HG03196 (cell line): ENCODE measurements at regions not wholly inside any gene's neighbourhood (a gene's known extent, or its start where the extent isn't known, plus 50 kb on each side); places are given as distances from the start of the nearest gene placed in this dataset.
"Not testable (repeated sequence)": the region's sequence is repeated elsewhere in the genome, so short reads cannot be mapped to it uniquely, and the experiment has no call there.

Experiments used
- ATAC-seq: cut with Tn5 transposase; IDR thresholded peaks from one replicate; pipeline ENCODE4 v1.9.1; 2021; ENCODE audit not compliant: unreplicated experiment

DNA sequence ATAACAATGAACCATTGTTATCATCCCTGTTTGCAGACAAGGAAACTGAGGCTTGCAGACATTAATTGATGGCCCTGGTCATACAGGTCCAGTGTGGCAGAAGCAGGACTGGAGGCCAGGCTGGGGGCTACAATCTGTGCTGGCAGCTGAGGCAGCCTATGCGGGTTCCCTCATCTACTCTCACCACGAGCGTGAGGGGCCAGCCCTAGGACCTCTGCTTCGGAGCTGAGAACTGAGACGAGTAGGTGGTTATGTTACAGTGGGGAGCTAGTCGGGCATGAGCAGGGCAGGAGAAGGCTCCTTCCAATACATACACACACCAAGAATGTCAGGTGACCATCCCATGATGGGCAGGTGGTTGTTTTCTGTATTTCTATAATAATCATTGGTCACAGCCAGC is 82.2 kb upstream of the ASB18 start:
- no peak for ATAC-seq

DNA sequence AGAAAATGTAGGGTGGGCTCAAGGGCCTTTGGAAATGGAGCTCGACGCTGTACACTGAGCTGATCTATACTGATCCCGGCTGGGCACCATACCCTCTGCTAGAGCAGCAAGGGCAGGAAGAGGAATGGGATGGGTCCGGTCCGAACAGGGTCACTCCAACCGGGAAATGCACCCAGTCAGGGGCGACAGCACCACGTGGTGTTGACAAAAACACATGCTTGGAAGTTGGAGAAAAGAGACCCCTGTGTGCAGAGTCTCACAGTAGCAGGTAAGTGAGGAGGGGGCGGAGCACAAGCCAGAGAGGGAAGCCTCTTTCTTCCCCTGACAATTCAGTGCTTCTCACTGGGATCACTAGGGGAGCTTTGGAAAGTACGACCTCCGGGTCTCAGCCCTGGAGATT is 84.1 kb upstream of the ASB18 start:
- no peak for ATAC-seq

- ATAC-seq: no peak
These were observed 84.8 kb upstream of the ASB18 start for GRCh38 chr2:236348976-236349375.

DNA sequence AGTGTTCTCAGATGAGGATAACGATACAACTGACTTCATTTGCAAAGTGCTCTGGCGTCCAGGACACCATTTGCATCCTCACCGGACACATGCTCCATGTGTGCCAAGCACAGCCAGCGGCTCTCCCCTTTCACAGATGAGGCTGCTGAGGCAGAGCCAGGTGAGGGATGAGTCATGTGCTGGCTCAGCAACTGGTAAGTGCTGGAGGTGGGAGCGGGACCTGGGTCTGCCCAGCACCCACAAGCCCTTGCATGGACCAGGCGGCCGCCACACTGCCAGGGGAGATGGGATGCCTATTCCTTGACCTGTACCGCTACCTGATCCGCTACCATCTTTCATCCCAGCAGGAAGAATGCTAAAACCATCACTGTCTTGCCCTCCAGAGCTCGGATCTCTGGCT is 86.2 kb upstream of the ASB18 start:
- no peak for ATAC-seq

GRCh38 chr2:236351966-236352525 is 87.8 kb upstream of the ASB18 start:
- no peak for ATAC-seq

- no peak for ATAC-seq
These were observed 88.8 kb upstream of the ASB18 start for GRCh38 chr2:236352761-236353593.

DNA sequence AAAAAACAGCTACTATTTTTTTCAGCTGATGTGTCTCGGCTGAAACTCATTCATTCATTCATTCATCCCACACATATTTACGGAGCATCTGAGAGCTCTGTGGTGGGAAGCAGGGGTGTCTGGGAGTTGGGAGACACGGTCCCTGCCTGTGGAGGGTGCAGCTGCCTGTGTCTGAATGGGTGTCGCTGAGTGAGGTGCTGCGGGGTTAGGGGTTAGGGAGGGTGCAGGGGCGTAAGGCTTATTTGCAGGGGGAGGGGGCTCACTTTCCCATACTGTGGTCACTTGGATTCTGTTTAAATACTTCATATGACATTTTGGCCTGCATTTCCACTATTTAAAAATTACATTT is 89.4 kb upstream of the ASB18 start:
- ATAC-seq: no peak

- ATAC-seq: no peak
These were observed 90.1 kb upstream of the ASB18 start for GRCh38 chr2:236354056-236354940.

- no peak for ATAC-seq
These were observed 90.9 kb upstream of the ASB18 start for GRCh38 chr2:236354973-236355595.

DNA sequence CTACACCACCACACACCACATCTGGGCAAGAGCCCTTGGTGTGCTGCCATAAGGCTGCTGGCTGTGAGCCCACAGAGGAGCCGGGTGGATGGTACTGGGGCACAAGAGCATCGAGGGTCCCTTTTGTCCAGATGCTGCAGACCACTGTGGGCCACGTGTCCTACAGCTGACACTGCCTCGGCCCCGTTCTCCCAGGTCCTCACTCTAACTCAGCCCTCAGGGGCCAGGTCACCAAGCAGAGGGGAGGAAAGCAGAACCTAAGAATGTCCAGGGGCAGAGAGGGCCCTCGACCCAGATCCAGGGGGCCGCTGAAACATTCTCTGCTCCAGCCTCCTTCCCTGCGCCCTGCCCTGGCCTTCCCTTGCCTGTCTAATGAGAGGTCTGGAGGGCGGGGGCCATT is 91.7 kb upstream of the ASB18 start:
- ATAC-seq: no peak

DNA sequence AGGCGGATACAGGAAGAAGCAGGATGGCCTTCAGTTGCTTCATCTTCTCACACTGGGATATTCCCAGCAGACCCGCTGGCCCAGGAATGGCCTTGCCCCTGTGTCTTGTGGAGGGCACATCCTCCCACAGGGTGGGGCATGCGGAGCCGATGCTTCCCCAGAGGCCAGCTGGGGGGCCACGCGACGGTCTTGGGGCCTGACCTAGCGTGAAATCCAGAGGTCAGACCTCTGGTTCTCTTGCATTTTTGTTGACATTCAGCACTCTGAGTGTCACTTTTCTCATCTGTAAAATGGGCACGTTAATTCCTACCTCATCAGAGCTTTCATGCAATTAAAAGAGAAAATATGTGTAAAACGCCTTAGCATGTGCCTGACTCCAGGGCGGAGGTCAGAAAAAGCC is 92.1 kb upstream of the ASB18 start:
- not testable (repeated sequence) for ATAC-seq

DNA sequence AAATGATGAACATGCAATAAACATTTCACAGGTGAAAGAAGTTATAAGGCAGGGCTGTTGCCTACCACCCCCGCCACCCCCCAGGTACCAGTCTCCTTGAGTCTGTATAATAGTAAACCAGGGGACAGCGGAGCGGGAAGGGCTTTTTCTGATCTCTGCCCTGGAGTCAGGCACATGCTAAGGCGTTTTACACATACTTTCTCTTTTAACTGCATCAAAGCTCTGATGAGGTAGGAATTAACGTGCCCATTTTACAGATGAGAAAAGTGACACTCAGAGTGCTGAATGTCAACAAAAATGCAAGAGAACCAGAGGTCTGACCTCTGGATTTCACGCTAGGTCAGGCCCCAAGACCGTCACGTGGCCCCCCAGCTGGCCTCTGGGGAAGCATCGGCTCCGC is 94.3 kb upstream of the ASB18 start:
- ATAC-seq: not testable (repeated sequence)

DNA sequence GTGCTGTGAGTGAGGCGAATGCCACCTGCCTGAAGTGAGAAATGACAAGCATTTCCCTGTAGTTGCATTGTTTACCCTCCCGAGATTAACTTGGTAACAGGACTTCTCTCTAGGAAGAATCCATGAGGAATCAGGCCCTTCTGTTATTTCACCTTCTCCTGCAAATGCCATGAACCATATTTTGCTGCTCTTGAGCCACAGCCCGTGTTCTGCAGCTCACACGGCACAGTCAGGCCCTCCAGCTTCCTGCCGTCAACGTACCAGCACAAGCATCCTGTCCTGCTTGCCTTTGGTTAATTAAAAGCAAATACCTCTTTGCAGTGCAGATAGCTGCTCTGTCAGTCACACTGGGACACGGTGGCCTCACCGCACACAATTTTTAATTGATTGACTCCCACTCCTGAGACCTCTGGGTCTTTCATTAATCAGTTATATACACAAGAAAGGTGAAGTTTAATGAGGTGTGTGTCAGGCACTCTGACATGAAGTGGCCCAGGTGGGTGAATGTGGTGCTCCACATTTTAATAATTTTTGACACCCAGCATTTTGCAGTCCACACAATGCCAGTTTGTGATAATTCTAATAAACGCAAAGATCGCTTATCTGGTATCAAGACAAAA is 95.3 kb upstream of the ASB18 start:
- no peak for ATAC-seq

- ATAC-seq: no peak
These were observed 96.3 kb upstream of the ASB18 start for GRCh38 chr2:236360496-236360895.

GRCh38 chr2:236363711-236364277 is 99.6 kb upstream of the ASB18 start:
- no peak for ATAC-seq

- no peak for ATAC-seq
These were observed 101.2 kb upstream of the ASB18 start for GRCh38 chr2:236365258-236366048.

- no peak for ATAC-seq
These were observed 101.8 kb upstream of the ASB18 start for GRCh38 chr2:236366049-236366387.

GRCh38 chr2:236366397-236366796 is 102.2 kb upstream of the ASB18 start:
- no peak for ATAC-seq

GRCh38 chr2:236367506-236368289 is 103.5 kb upstream of the ASB18 start:
- ATAC-seq: no peak
